Activated CD8-positive, alpha-beta memory T cell treated with anti-CD3 and anti-CD28 coated beads for 4 hours (primary cell): ENCODE measurements at regions not wholly inside any gene's neighbourhood (a gene's known extent, or its start where the extent isn't known, plus 50 kb on each side); places are given as distances from the start of the nearest gene placed in this dataset.
"Not testable (repeated sequence)": the region's sequence is repeated elsewhere in the genome, so short reads cannot be mapped to it uniquely, and the experiment has no call there.

Experiments used
- DNase-seq, 2 donors: peaks; one replicate each; pipeline ENCODE4 v3.0.0-alpha.2; 2020; ENCODE audit warnings: low read depth in 2 of 2

DNA sequence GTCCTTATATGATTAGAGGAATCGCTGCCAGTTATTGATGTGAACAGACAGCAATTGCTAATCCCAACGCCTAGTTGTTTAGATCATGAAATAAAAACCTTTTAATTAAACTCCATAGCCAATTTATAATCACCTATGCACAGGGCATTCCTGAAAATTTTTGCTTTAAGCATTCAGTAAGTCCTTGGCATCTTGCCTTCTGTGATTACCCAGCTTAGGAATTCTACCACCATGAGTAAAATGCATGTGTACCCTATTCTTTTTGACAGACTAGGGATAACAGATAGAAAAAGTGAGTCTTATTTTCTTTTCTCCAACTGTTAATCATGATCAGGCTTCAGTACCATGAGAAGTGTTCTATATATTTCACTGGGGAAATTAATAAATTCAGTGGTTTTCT is 995.3 kb upstream of the GRIA3 start:
- DNase-seq: no peak

DNA sequence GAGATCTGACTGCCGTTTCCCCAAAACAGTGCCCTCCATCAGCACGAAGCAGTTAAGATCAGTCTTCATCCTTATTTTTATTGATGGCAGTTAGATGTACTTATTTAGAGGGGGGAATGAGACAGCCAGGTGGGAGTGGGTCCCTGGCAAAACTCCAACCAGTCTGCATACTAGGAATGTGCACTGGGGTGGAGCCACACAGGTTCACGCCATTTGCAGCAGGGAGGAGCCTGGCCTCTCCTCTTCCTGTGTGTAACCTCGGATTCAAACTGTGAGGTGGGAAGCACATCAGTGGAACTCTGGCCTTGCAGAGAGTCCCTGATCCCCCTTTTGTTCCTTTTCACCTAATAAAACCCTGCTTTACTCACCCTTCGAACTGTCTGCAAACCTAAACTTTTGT is 987.7 kb upstream of the GRIA3 start:
- DNase-seq: no peak

DNA sequence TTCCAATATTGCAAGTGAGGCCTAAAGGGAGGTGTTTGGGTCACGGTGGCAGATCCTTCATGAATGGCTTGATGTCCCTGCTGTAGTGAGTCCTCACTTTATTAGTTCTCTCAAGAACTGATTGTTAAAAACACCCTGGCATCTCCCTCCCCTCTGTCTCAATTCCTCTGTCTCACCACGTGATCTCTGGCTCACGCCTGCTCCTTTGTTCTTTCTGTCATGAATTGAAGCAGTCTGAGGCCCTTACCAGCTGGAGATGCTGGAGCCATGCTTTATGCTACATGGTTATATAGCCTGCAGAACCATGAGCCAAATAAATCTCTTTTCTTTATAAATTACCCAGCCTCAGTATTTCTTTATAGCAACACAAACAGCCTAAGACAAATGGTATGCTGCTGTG is 980.7 kb upstream of the GRIA3 start:
- no peak for DNase-seq

DNA sequence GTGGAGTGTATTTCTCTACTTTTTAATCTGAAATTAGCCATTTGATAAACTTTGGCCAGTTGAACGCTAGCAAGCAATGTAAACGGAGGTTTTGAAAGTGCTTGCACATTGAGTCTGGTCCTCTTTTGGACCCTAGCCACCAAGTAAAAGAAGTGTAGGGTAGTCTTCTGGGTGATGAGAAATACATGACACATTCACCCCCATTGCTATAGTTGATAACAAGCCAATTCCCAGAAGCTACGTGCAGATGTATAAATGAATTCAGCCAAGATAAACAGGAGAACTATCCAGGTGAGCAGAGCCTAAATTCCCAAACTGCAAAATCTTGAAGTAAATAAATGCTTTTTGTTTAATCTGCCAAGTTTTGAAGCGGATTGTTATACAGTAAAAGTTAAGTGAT is 965.4 kb upstream of the GRIA3 start:
- no peak for DNase-seq

DNA sequence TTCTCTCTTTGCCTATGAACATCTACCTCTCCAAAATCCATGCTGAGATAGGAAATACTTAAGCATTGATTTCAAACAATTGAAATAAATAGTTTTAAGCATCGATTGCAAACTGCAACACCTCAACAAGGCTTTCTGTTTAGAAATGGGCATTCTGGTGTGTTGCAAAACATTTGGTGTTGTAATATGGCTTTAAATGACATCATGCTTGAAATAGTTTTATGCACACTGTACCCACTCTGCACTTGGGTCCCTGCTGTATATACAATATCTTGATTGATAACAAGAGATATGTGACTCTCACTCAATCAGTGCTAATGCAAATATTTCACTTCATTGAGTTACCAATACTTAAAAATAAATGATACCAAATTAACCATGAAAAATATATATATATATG is 964.9 kb upstream of the GRIA3 start:
- DNase-seq: no peak

DNA sequence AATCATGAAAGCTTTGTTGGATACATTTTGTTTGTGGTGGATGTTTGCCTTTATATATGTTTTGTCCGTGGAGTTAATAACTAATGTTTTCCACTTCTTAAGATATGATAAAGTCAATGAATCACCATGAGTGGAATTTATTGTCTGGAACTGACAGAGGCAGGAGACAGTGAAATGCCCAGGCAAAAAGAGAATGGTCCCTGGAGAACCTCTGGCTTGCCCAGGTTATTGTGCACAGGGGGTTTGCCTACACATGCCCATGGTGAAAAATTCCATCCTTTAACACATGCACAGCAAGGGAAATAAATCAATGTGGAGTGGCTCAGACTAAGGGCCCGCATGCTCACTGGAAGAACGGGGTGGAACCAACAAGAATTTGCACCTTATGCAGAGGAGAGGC is 964.3 kb upstream of the GRIA3 start:
- no peak for DNase-seq

DNA sequence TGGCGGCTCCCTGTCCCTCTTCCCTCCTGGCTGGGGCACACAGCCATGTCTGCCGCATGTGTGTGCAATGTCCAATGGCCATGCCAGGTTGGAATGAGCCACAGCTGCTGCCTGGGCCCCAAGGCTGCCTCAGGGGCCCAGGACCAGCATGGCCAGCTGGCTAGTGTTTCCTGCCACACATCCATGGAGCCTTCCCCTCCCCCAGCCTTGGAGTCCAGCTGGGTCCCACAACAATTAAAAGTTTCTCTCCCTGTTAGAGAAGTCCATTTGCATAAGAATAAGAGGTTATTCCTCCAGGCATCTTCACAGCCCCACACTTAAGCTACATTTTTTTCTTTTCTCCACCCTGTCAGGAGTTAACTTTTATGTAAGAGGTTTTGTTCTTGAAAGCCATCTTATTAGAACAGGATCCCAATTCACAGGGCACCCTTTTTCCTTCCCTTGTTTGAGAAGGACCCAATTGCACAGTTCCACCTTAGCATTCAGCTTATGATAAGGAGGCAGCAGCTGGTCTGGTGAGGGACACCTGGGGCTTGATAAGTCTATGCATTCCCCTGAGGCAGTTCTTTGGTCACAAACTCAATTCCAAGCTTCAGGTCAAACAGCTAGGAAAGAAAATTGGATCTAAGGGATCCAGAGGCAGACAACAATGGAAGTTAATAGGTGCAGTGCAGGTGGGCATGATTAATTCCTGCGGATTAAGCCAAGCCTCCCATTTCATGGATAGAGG is 963.3 kb upstream of the GRIA3 start:
- no peak for DNase-seq

DNA sequence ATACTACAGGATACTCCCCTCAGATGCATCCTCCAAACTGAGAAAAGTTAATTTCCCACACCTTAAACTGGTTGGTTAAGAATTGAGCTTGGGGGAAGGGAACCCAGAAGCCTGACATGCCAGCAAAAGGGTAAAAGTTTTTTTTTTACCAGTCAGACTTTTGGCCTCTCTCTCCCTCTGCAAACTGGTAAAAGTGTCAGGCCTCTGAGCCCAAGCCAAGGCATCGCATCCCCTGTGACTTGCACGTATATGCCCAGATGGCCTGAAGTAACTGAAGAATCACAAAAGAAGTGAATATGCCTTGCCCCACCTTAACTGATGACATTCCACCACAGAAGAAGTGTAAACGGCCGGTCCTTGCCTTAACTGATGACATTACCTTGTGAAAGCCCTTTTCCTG is 962.3 kb upstream of the GRIA3 start:
- DNase-seq: not testable (repeated sequence)

DNA sequence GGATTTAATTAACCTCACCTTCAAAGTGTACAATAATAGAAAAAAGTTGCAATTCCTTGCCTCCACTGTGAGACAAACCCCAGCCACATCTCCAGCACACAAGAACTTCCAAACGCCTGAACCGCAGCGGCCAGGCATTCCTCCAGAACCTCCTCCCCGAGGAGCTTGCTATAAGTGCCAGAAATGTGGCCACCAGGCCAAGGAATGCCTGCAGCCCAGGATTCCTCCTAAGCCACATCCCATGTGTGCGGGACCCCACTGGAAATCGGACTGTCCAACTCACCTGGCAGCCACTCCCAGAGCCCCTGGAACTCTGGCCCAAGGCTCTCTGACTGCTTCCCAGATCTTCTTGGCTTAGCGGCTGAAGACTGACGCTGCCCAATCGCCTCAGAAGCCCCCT is 959.9 kb upstream of the GRIA3 start:
- DNase-seq: not testable (repeated sequence)

DNA sequence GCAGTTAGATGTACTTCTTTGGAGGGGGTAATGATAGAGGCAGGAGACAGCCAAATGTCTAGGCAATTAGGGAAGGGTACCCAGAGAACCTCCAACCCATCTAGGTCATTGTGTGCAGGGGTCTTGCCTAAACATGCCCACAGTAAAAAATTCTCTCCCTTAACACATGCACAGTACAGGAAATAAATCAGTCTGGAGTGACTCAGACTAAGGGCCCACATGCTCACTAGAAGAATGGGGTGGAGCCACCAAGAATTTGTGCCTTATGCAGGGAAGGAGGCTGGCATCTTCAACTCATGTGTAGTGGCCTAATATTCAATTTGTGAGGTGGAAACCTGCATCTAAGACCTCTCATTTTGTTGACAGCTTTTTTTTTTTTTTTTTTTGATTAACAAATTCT is 945.3 kb upstream of the GRIA3 start:
- DNase-seq: no peak

DNA sequence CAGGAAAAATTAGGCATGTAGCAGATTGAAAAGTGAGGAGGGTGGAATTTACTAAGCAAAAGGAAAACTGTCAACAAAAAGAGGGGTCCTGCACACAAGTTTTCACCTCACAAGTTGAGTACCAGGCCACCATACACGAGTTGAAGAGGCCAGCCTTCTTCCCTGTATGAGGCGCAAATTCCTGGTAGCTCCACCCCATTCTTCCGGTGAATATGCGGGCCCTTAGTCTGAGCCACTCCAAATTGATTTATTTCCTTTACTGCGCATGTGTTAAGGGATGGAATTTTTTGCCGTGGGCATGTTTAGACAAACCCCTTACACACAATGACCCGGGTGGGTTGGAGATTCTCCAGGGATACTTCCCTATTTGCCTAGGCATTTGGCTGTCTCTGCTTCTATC is 942.1 kb upstream of the GRIA3 start:
- no peak for DNase-seq

DNA sequence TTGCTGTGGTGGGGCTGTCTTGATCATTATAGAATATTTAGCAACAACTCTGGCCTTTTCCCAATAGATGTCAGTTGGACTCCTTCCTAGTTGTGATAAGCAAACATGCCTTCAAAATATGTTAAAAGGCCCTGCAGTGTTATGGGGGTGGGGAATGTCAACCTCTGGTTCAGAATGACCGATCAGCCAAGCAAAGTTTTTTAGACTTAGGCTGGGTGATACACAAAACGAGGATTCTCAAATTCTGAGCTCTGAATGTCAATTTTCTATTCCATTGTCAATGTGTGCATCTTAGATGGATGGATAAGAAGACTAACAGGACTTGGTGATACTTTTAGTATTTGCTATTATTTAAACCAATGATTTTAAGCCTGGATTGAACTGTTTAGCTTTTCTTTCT is 940.0 kb upstream of the GRIA3 start:
- DNase-seq: no peak

DNA sequence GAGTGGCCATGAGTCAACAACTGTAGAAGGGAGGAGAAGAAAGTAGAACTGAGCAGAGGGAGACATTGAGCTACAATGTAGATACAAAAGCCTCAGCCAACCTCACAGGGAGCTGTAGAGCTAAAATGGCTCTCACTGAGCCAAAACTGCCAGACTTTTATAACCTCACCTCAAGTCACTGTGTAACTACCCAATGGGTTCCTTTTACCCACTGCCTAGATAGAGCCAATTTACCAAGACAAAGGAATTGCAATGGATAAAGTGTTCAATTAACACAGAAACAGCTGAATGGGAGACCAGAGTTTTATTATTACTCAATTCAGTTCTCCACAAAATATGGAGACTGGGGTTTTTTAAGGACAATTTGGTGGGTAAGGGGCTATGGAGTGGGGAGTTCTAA is 938.9 kb upstream of the GRIA3 start:
- no peak for DNase-seq

DNA sequence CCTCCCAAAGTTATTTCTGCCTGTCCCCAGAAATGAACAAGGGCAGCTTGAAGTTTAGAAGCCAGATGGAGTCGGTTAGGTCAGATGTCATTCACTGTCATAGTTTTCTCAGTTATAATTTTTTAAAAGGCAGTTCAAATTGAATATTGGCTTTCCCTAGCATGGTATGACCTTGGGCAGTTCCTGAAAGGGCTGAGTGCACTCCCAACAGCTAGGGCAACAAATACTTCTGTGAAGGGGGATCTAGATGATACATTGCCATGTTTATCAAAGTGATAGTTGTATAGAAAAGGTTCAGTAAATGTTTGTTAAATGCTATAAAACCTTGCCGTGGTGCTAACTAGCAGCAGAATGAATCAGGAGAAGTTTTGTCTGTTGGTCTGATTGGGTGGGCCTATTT is 938.1 kb upstream of the GRIA3 start:
- DNase-seq: no peak

DNA sequence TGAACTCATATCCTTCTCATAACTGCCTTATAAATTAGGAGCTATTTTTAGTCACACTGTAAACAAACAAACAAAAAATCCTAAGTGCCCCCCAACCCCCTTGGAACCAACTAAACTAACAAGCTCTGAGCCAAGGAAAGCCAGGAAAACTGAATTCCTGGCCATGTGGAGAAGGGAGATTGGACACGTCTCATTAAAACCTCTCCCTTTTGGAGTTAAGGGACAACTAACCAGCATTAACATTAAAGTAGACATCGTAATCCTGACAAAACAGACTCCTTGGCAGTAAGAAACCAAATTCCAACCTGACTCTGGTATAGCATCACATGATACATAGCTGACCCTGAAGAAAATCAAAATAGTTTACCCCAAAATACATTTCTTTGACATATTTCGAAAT is 937.1 kb upstream of the GRIA3 start:
- no peak for DNase-seq

DNA sequence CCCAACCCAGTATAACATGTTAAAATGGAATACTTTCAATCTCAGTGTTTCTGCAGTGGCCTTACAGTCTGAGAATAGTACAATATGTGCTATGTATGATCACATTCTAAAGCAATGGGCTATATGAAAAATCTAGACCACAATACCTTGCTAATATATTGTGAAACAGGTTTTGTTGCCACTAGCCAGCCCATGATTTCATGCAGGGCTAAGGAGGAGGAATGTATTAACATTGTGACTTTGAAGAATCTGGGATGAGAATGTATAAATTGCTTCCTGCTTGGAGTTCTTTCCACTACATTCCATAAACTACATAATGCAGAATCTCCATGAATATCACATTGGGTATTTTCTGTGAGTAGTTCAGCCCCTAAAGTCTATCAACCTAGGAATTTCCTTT is 935.4 kb upstream of the GRIA3 start:
- no peak for DNase-seq

DNA sequence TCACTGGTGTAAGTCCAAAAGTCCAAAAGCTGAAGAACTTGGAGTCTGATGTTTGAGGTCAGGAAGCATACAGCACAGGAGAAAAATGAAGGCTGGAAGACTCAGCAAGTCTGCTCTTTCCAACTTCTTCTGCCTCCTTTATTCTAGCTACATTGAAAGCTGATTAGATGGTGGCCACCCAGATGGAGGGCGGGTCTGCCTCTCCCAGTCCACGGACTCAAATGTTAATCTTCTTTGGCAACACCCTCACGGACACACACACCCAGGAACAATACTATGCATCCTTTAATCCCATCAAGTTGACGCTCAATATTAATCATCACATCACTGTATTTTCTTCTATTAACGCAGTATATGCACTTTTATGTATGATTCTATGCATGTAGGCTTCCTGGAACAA is 931.6 kb upstream of the GRIA3 start:
- DNase-seq: no peak

DNA sequence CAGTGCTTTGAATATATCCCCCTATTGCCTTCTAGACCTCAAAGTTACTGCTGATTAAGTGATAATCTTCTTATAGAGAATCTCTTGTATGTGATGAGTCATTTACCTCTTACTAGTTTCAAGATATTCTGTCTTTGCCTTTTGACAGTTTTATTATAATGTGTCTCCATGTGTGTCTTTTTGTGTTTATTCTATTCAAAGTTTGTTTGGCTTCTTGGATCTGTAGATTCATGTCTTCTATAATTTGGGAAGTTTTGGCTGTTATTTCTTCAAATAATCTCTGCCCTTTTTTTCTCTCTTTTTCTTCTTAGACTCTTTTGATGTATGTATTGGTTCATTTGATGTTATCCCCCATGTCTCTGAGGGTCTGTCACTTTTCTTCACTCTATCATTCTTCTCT is 915.7 kb upstream of the GRIA3 start:
- no peak for DNase-seq

DNA sequence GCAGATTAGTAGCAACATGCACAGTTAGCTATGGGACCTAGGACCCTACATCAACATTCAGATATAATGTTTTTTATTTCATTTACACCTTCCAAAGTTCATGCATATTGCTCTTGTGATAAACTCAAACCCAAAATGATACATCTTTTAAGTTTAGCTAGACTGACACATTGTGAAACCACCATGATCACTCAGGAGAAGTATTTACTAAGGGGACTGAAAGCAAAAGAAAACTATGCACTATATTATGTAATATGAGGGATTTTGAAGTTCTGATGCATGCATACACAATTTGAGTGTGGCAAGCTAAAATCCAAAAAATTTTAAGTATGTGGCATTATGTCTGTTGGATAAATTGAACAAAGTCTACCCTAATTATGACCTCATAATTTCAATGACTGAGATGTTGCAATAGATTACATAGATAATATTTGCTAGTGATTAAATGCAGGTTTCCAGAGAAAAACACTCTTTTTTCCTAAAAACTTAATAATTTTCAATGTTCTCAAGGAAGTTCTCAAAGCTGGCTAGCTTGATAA is 914.8 kb upstream of the GRIA3 start:
- DNase-seq: no peak

DNA sequence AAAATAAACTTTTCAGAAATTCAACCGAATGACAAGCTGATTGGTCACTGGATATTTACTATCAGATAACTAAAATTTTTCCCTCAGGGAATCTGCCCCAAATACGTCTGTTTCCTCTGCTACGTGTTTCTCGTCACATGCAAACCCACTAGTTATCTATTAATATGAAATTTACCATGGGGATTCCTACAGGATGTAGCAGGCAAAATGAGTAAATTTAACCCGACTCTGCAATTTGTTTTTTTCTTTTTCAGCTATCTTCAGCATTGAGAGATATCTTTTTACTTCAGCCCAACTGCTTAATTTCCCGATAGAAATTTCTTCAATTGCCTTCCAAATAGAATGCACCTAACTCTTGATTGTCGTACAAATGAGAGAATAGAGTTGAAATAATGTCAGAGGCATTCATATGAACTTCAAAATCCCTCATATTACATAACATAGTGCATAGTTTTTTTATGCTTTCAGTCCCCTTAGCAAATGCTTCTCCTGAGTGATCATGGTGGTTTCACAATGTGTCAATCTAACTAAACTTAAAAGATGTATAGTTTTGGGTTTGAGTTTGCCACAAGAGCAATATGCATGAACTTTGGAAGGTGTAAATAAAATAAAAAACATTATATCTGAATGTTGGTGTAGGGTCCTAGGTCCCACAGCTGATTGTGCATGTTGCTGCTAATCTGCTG is 913.1 kb upstream of the GRIA3 start:
- no peak for DNase-seq

DNA sequence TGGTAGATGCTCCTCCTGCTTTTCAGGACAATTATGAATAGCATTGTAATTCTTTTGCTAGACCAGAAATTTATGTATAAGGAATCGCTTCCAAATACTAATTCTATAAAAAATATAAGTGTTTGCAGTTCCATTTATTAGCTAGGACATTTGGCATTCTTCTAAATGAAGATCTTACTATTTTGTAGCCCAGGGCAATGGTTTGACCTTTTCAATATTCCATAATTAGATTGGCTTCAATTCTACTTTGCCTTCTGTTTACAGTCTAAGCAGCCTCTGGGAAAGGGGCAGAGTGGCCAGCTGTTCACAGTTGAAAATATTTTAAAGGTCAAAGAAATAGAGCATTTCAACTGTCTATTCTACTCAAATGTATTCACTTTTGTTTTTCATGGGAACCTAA is 912.1 kb upstream of the GRIA3 start:
- DNase-seq: no peak

DNA sequence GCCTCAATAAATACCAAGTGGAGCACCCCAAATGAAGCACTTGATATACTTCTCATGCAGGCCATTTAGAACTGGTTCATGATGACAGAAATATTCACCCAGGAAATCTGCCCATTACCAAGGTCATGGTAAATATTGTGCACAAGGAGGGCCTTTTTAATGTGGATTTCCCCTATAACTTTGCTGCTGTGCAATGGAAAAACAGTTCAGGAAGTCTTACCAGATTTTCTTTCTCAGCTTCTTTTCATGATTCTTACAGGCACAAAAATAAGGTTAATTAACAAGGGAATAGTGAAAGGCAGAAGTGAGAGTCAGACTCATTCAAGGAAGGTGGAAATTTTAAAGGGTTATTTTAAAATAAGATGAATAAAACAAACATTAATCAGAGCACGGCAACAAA is 904.3 kb upstream of the GRIA3 start:
- DNase-seq: no peak

DNA sequence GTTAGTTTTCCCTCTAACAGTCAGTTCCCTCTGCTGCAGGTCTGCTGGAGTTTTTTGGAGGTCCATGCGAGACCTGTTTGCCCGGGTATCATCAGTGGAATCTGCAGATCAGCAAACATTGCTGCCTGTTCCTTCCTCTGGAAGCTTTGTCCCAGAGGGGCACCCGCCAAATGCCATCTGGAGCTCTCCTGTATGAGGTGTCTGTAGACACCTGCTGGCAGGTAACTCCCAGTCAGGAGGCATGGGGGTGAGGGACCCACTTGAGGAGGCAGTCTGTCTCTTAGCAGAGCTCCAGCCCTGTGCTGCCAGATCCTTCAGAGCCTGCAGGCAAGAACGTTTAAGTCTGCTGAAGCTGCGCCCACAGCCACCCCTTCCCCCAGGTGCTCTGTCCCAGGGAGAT is 884.3 kb upstream of the GRIA3 start:
- DNase-seq: not testable (repeated sequence)

DNA sequence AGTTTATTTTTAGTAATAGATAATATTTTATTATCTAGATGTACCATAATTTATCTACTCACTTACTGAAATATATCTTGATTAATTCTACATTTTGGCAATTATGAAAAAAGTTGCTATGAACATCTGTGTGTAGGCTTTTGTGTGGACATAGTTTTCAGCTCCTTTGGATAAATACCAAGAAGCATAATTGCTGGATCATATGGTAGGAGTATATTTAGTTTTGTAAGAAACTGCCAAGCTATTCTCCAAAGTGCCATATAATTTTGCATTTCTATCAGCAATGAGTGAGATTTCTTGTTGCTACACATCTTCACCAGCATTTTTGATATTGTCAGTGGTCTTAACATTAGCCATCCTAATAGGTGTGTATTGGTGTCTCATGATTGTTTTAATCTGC is 882.6 kb upstream of the GRIA3 start:
- no peak for DNase-seq
